ENCODE measurements at regions not wholly inside any gene's neighbourhood (a gene's known extent, or its start where the extent isn't known, plus 50 kb on each side); places are given as distances from the start of the nearest gene placed in this dataset.

DNA sequence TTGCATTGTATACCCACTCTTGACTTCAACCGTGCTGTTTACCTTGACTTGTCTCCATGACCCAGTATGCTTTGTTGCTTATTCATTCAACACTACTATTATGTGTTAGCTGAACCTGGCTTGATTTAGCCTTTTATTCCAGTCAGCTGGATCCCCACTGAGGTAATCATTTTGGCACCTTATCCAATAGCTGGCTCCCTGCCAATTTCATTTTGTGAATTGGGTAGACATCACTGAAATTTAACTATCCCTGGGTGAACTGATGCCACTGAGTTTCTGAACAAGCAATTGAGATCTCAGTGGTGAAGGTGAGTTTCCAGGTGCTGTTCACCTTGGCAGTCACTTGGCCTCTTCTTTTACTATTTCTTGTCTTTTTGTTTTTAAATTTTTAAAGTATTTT lies 584.3 kb downstream of the ADCYAP1 start:
- no TSS peak for BruUV-seq (replicated peaks)
- no peak overlapping the region for H3K4me3 ChIP-seq (replicated peaks in 1 of 2; ENCODE audit: low read depth in 1 of 2, low read length in 2 of 2)
- ATAC-seq (no peak), DNase-seq (ENCODE audit: low read depth, low spot score) (no peak)
- ChIA-PET CTCF (no interaction called here), POLR2A (no interaction called here), RAD21 (ENCODE audit: low non-redundant PET in 1 of 2, low total read pairs in 2 of 2, uncharacterized antibody in 2 of 2, unreplicated experiment in 2 of 2) (no interaction called here)
- H3K9me2 ChIP-seq (ENCODE audit: insufficient read depth): no peaks in the 10 kb centered on the region
- H3K4me1 ChIP-seq (ENCODE audit: control insufficient read depth in 1 of 2, insufficient read depth in 2 of 2, low read length in 2 of 2): no peaks in the 10 kb centered on the region
- H3K9ac ChIP-seq (ENCODE audit: low read length): no peak overlapping the region
- H3K79me2 ChIP-seq (ENCODE audit: insufficient read depth, low read length): no peaks in the 10 kb centered on the region
- no peaks in the 10 kb centered on the region for H3K36me3 ChIP-seq (ENCODE audit: control insufficient read depth in 1 of 2, insufficient read depth in 2 of 2, low read length in 2 of 2)
- no peak overlapping the region for H3K27ac ChIP-seq (ENCODE audit: low read depth, low read length)
- no peak overlapping the region for H2AFZ ChIP-seq (ENCODE audit: low read depth, low read length, poor library complexity, severe bottlenecking)
- H3K9me3 ChIP-seq (ENCODE audit: control insufficient read depth in 1 of 2, insufficient read depth in 1 of 2, low read depth in 1 of 2, low read length in 2 of 2): no peaks in the 10 kb centered on the region
- H3K4me2 ChIP-seq (ENCODE audit: low read length): no peak overlapping the region
- peaks cover 7% of the 10 kb centered on the region; the same call in 1 of the 2 replicates for H3K27me3 ChIP-seq (ENCODE audit: insufficient read depth, low read length)
- intact Hi-C loops (cut with micrococcal nuclease): no loop called here
- H4K20me1 ChIP-seq (ENCODE audit: insufficient read depth): no peaks in the 10 kb centered on the region; the same call in 1 of the 2 replicates
- no peak for TF ChIP-seq RAD21 (IDR thresholded peaks at IDR 0.05; ENCODE audit: low read depth)
- no peak for TF ChIP-seq POLR2AphosphoS5 (IDR thresholded peaks at IDR 0.05; ENCODE audit: low read depth, low read length)
- TF ChIP-seq, protein P1, sequence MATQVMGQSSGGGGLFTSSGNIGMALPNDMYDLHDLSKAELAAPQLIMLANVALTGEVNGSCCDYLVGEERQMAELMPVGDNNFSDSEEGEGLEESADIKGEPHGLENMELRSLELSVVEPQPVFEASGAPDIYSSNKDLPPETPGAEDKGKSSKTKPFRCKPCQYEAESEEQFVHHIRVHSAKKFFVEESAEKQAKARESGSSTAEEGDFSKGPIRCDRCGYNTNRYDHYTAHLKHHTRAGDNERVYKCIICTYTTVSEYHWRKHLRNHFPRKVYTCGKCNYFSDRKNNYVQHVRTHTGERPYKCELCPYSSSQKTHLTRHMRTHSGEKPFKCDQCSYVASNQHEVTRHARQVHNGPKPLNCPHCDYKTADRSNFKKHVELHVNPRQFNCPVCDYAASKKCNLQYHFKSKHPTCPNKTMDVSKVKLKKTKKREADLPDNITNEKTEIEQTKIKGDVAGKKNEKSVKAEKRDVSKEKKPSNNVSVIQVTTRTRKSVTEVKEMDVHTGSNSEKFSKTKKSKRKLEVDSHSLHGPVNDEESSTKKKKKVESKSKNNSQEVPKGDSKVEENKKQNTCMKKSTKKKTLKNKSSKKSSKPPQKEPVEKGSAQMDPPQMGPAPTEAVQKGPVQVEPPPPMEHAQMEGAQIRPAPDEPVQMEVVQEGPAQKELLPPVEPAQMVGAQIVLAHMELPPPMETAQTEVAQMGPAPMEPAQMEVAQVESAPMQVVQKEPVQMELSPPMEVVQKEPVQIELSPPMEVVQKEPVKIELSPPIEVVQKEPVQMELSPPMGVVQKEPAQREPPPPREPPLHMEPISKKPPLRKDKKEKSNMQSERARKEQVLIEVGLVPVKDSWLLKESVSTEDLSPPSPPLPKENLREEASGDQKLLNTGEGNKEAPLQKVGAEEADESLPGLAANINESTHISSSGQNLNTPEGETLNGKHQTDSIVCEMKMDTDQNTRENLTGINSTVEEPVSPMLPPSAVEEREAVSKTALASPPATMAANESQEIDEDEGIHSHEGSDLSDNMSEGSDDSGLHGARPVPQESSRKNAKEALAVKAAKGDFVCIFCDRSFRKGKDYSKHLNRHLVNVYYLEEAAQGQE (IDR thresholded peaks at IDR 0.05; ENCODE audit: low read depth): no peak
- TF ChIP-seq CBX3 (IDR thresholded peaks at IDR 0.05; ENCODE audit: low read depth): no peak
- TF ChIP-seq, protein P2, sequence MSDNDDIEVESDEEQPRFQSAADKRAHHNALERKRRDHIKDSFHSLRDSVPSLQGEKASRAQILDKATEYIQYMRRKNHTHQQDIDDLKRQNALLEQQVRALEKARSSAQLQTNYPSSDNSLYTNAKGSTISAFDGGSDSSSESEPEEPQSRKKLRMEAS (IDR thresholded peaks at IDR 0.05): no peak
- no peak for TF ChIP-seq SP1 (IDR thresholded peaks at IDR 0.05; ENCODE audit: low read depth)
- TF ChIP-seq ZNF274 (IDR thresholded peaks at IDR 0.05; ENCODE audit: low read depth, low read length): no peak
- TF ChIP-seq EZH2phosphoT487 (IDR thresholded peaks at IDR 0.05; ENCODE audit: borderline replicate concordance): no peak
- TF ChIP-seq CEBPB (IDR thresholded peaks at IDR 0.05; ENCODE audit: low read depth): no peak
- TF ChIP-seq, protein P3, sequence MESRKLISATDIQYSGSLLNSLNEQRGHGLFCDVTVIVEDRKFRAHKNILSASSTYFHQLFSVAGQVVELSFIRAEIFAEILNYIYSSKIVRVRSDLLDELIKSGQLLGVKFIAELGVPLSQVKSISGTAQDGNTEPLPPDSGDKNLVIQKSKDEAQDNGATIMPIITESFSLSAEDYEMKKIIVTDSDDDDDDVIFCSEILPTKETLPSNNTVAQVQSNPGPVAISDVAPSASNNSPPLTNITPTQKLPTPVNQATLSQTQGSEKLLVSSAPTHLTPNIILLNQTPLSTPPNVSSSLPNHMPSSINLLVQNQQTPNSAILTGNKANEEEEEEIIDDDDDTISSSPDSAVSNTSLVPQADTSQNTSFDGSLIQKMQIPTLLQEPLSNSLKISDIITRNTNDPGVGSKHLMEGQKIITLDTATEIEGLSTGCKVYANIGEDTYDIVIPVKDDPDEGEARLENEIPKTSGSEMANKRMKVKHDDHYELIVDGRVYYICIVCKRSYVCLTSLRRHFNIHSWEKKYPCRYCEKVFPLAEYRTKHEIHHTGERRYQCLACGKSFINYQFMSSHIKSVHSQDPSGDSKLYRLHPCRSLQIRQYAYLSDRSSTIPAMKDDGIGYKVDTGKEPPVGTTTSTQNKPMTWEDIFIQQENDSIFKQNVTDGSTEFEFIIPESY (IDR thresholded peaks at IDR 0.05; ENCODE audit: extremely low read depth, insufficient replicate concordance, low read length): no peak
- no peak for TF ChIP-seq EGR1 (IDR thresholded peaks at IDR 0.05; ENCODE audit: low read depth)
- no peak for TF ChIP-seq ELF1 (IDR thresholded peaks at IDR 0.05; ENCODE audit: borderline replicate concordance, low read depth)
- TF ChIP-seq, protein P4, sequence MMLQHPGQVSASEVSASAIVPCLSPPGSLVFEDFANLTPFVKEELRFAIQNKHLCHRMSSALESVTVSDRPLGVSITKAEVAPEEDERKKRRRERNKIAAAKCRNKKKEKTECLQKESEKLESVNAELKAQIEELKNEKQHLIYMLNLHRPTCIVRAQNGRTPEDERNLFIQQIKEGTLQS (IDR thresholded peaks at IDR 0.05): no peak
- TF ChIP-seq EZH2 (IDR thresholded peaks at IDR 0.05): no peak
- no peak for TF ChIP-seq FOSL1 (IDR thresholded peaks at IDR 0.05; ENCODE audit: low read depth)
- no peak for TF ChIP-seq POLR2A (IDR thresholded peaks at IDR 0.05; ENCODE audit: borderline replicate concordance, extremely low read depth, insufficient read depth, insufficient read length)
- TF ChIP-seq SRF (IDR thresholded peaks at IDR 0.05; ENCODE audit: low read depth): no peak
- no peak for TF ChIP-seq JUND (IDR thresholded peaks at IDR 0.05)
- no peak for TF ChIP-seq TCF7L2 (IDR thresholded peaks at IDR 0.05; ENCODE audit: borderline replicate concordance, extremely low read depth, insufficient read depth, insufficient read length)
